GM06990 (cell line): ENCODE measurements at regions not wholly inside any gene's neighbourhood (a gene's known extent, or its start where the extent isn't known, plus 50 kb on each side); places are given as distances from the start of the nearest gene placed in this dataset.

Experiments
- DNase-seq: peaks from one replicate; pipeline ENCODE4 v3.0.0-alpha.2; 2011; ENCODE audit not compliant: insufficient read length; ENCODE audit errors: extremely low read depth
- H3K27me3 ChIP-seq: replicated peaks from 2 replicates; pipeline ENCODE4 v1.6.0; 2011; ENCODE audit warnings: low read length; ENCODE audit not compliant: control insufficient read depth, insufficient read depth
- H3K36me3 ChIP-seq: 2 replicates; pipeline ENCODE4 v1.5.1; 2011; ENCODE audit warnings: low read length; ENCODE audit not compliant: control insufficient read depth, insufficient read depth
- H3K4me3 ChIP-seq: replicated peaks from 2 replicates; pipeline ENCODE4 v1.5.1; 2011; ENCODE audit warnings: low read depth, mild to moderate bottlenecking, control low read depth, low read length
- CTCF ChIP-seq: IDR thresholded peaks from 2 replicates; pipeline ENCODE4 v1.5.1; 2011; ENCODE audit warnings: low read length, control low read depth, mild to moderate bottlenecking, inconsistent platforms; ENCODE audit not compliant: insufficient read depth, poor library complexity, severe bottlenecking

- Histone ChIP-seq H3K27me3 (no peaks in the 10 kb centered on the region), H3K4me3 (no peak overlapping the region), H3K36me3 (no peaks in the 10 kb centered on the region)
- TF ChIP-seq CTCF = no peak
- no peak for DNase-seq
These were observed 215.6 kb downstream of the PIK3R1 start for GRCh38 chr5:68431186-68431585.

- DNase-seq = no peak
- Histone ChIP-seq H3K36me3 (no peaks in the 10 kb centered on the region), H3K27me3 (no peaks in the 10 kb centered on the region), H3K4me3 (no peak overlapping the region)
- no peak for TF ChIP-seq CTCF
These were observed 216.2 kb downstream of the PIK3R1 start for GRCh38 chr5:68431601-68432337.

- Histone ChIP-seq H3K36me3 (no peaks in the 10 kb centered on the region), H3K4me3 (no peak overlapping the region), H3K27me3 (no peaks in the 10 kb centered on the region)
- no peak for DNase-seq
- no peak for TF ChIP-seq CTCF
These were observed 217.1 kb downstream of the PIK3R1 start for GRCh38 chr5:68432682-68433081.

GRCh38 chr5:68433526-68433922, 218.0 kb downstream of the PIK3R1 start:
- no peaks in the 10 kb centered on the region for H3K27me3 ChIP-seq
- no peaks in the 10 kb centered on the region for H3K36me3 ChIP-seq
- TF ChIP-seq CTCF = no peak
- no peak for DNase-seq
- no peak overlapping the region for H3K4me3 ChIP-seq

GRCh38 chr5:68433923-68434879, 218.6 kb downstream of the PIK3R1 start:
- TF ChIP-seq CTCF = no peak
- peak; percentile 91 for DNase-seq
- no peaks in the 10 kb centered on the region for H3K36me3 ChIP-seq
- H3K4me3 ChIP-seq = no peak overlapping the region
- no peaks in the 10 kb centered on the region for H3K27me3 ChIP-seq
